GM19455 (cell line): ENCODE measurements at regions not wholly inside any gene's neighbourhood (a gene's known extent, or its start where the extent isn't known, plus 50 kb on each side); places are given as distances from the start of the nearest gene placed in this dataset.

Source experiments
- ATAC-seq: cut with Tn5 transposase; IDR thresholded peaks from one replicate; pipeline ENCODE4 v1.9.1; 2021; ENCODE audit not compliant: unreplicated experiment

- ATAC-seq, result no peak
Measured at GRCh38 chr14:65872536-65872935, 460.0 kb downstream of the FUT8 start.

- no peak for ATAC-seq
Measured at GRCh38 chr14:65877166-65877565, 464.6 kb downstream of the FUT8 start.

- no peak for ATAC-seq
Measured at GRCh38 chr14:65877624-65878023, 465.1 kb downstream of the FUT8 start.

GRCh38 chr14:65878586-65878985 is 466.1 kb downstream of the FUT8 start:
- ATAC-seq, result no peak

- no peak for ATAC-seq
Measured at GRCh38 chr14:65879248-65880009, 466.9 kb downstream of the FUT8 start.

GRCh38 chr14:65880507-65880906 is 468.0 kb downstream of the FUT8 start:
- ATAC-seq, result no peak

- no peak for ATAC-seq
Measured at GRCh38 chr14:65881642-65882041, 469.1 kb downstream of the FUT8 start.

GRCh38 chr14:65888677-65889076 is 476.1 kb downstream of the FUT8 start:
- ATAC-seq, result no peak

- no peak for ATAC-seq
Measured at GRCh38 chr14:65892315-65892714, 479.8 kb downstream of the FUT8 start.

- no peak for ATAC-seq
Measured at GRCh38 chr14:65900164-65900563, 487.6 kb downstream of the FUT8 start.

- ATAC-seq, result no peak
Measured at GRCh38 chr14:65901595-65901994, 489.1 kb downstream of the FUT8 start.

GRCh38 chr14:65904988-65905387 is 492.5 kb downstream of the FUT8 start:
- no peak for ATAC-seq

GRCh38 chr14:65906344-65906743 is 493.8 kb downstream of the FUT8 start:
- ATAC-seq, result no peak

- ATAC-seq, result no peak
Measured at GRCh38 chr14:65906948-65907347, 494.4 kb downstream of the FUT8 start.

- ATAC-seq, result no peak
Measured at GRCh38 chr14:65910108-65910786, 497.7 kb downstream of the FUT8 start.

GRCh38 chr14:65915125-65915524 is 502.6 kb downstream of the FUT8 start:
- no peak for ATAC-seq

- no peak for ATAC-seq
Measured at GRCh38 chr14:65916055-65916454, 503.5 kb downstream of the FUT8 start.

- ATAC-seq, result no peak
Measured at GRCh38 chr14:65920996-65921395, 508.5 kb downstream of the FUT8 start.

GRCh38 chr14:65922142-65922541 is 509.6 kb downstream of the FUT8 start:
- ATAC-seq, result no peak

GRCh38 chr14:65926504-65926903 is 514.0 kb downstream of the FUT8 start:
- ATAC-seq, result no peak

- no peak for ATAC-seq
Measured at GRCh38 chr14:65926935-65927700, 514.6 kb downstream of the FUT8 start.

GRCh38 chr14:65927931-65928356 is 515.4 kb downstream of the FUT8 start:
- ATAC-seq, result no peak
